Mesothelial cell of epicardium (in vitro differentiated cells): ENCODE measurements at regions not wholly inside any gene's neighbourhood (a gene's known extent, or its start where the extent isn't known, plus 50 kb on each side); places are given as distances from the start of the nearest gene placed in this dataset.

ENCODE experiments used
- DNase-seq, 2 experiments: peaks; one replicate each; pipeline ENCODE4 v3.0.0; 2021; ENCODE audit warnings: low spot score in 2 of 2; ENCODE audit not compliant: unreplicated experiment in 2 of 2
- H3K27ac Mint-ChIP-seq: 2 replicates; pipeline ENCODE4 v1.8.0; 2021; ENCODE audit warnings: mixed read lengths
- H3K27me3 Mint-ChIP-seq: 2 replicates; pipeline ENCODE4 v1.8.0; 2021; ENCODE audit warnings: low read depth, mixed read lengths
- H3K36me3 Mint-ChIP-seq: 2 replicates; pipeline ENCODE4 v1.8.0; 2021; ENCODE audit warnings: mixed read lengths
- H3K4me1 Mint-ChIP-seq: 2 replicates; pipeline ENCODE4 v1.8.0; 2021; ENCODE audit warnings: mixed read lengths
- H3K4me3 Mint-ChIP-seq: 2 replicates; pipeline ENCODE4 v1.8.0; 2021; ENCODE audit warnings: mild to moderate bottlenecking, moderate library complexity, mixed read lengths
- H3K9me3 Mint-ChIP-seq: 2 replicates; pipeline ENCODE4 v1.8.0; 2021; ENCODE audit warnings: mixed read lengths
- CTCF ChIP-seq: fragments of 200-600 bp; sonication (generic); IDR thresholded peaks from one replicate; pipeline ENCODE4 v1.5.0; 2021; ENCODE audit warnings: antibody characterized with exemption; ENCODE audit not compliant: unreplicated experiment

GRCh38 chr1:11397151-11397901 is 81.6 kb upstream of the DISP3 start:
- Mint-ChIP-seq H3K4me3 (no peak overlapping the region), H3K27me3 (peaks cover 42% of the 10 kb centered on the region), H3K9me3 (no peaks in the 10 kb centered on the region), H3K36me3 (no peaks in the 10 kb centered on the region), H3K27ac (no peak overlapping the region), H3K4me1 (no peaks in the 10 kb centered on the region)
- no peak for DNase-seq
- TF ChIP-seq CTCF, result no peak

GRCh38 chr1:11399250-11399649 is 79.7 kb upstream of the DISP3 start:
- no peaks in the 10 kb centered on the region for H3K36me3 Mint-ChIP-seq
- no peak for TF ChIP-seq CTCF
- no peak for DNase-seq
- H3K4me1 Mint-ChIP-seq, result no peaks in the 10 kb centered on the region
- H3K4me3 Mint-ChIP-seq, result no peak overlapping the region
- H3K27ac Mint-ChIP-seq, result no peak overlapping the region
- H3K9me3 Mint-ChIP-seq, result no peaks in the 10 kb centered on the region
- H3K27me3 Mint-ChIP-seq, result peaks cover 38% of the 10 kb centered on the region

GRCh38 chr1:11400155-11400554 is 78.8 kb upstream of the DISP3 start:
- Mint-ChIP-seq H3K27me3 (peaks cover 34% of the 10 kb centered on the region), H3K36me3 (no peaks in the 10 kb centered on the region), H3K9me3 (no peaks in the 10 kb centered on the region), H3K27ac (no peak overlapping the region), H3K4me1 (no peaks in the 10 kb centered on the region), H3K4me3 (no peak overlapping the region)
- DNase-seq, result no peak
- no peak for TF ChIP-seq CTCF

- H3K27ac Mint-ChIP-seq, result no peak overlapping the region
- H3K27me3 Mint-ChIP-seq, result peaks cover 31% of the 10 kb centered on the region
- TF ChIP-seq CTCF, result no peak
- no peak for DNase-seq
- no peaks in the 10 kb centered on the region for H3K9me3 Mint-ChIP-seq
- no peaks in the 10 kb centered on the region for H3K4me1 Mint-ChIP-seq
- H3K4me3 Mint-ChIP-seq, result no peak overlapping the region
- no peaks in the 10 kb centered on the region for H3K36me3 Mint-ChIP-seq
These were observed 78.4 kb upstream of the DISP3 start for GRCh38 chr1:11400567-11400966.

- TF ChIP-seq CTCF, result no peak
- Mint-ChIP-seq H3K36me3 (no peaks in the 10 kb centered on the region), H3K9me3 (peaks cover 11% of the 10 kb centered on the region), H3K27me3 (peaks cover 42% of the 10 kb centered on the region), H3K27ac (no peak overlapping the region), H3K4me3 (no peak overlapping the region), H3K4me1 (no peaks in the 10 kb centered on the region)
- no peak for DNase-seq
These were observed 72.1 kb upstream of the DISP3 start for GRCh38 chr1:11406845-11407244.
